Ectodermal cell (in vitro differentiated cells): ENCODE measurements at regions not wholly inside any gene's neighbourhood (a gene's known extent, or its start where the extent isn't known, plus 50 kb on each side); places are given as distances from the start of the nearest gene placed in this dataset.
"Not testable (repeated sequence)": the region's sequence is repeated elsewhere in the genome, so short reads cannot be mapped to it uniquely, and the experiment has no call there.

ENCODE experiments used
- H3K27ac ChIP-seq: 2 replicates; pipeline ENCODE4 v1.7.0; 2013; ENCODE audit warnings: mild to moderate bottlenecking, low read depth, low read length; ENCODE audit not compliant: insufficient read depth, poor library complexity, severe bottlenecking
- H3K27me3 ChIP-seq: 2 replicates; pipeline ENCODE4 v1.7.0; 2013; ENCODE audit warnings: mild to moderate bottlenecking, low read length; ENCODE audit not compliant: insufficient read depth, control insufficient read depth, poor library complexity, severe bottlenecking
- H3K36me3 ChIP-seq: one replicate; pipeline ENCODE4 v1.7.0; 2013; ENCODE audit warnings: low read length; ENCODE audit not compliant: control insufficient read depth, insufficient read depth
- H3K4me1 ChIP-seq: one replicate; pipeline ENCODE4 v1.7.0; 2013; ENCODE audit warnings: low read length; ENCODE audit not compliant: control insufficient read depth, insufficient read depth
- H3K4me3 ChIP-seq: 2 replicates; pipeline ENCODE4 v1.7.0; 2013; ENCODE audit warnings: low read depth, low read length, control low read depth; ENCODE audit not compliant: insufficient read depth
- H3K9me3 ChIP-seq: 2 replicates; pipeline ENCODE4 v1.7.0; 2013; ENCODE audit warnings: mild to moderate bottlenecking, low read length, moderate library complexity; ENCODE audit not compliant: control insufficient read depth
- WGBS, 2 experiments: methylation state at CpG; one replicate each; pipeline ENCODE4 v1.1.7; 2013; ENCODE audit warnings: missing lambda C conversion rate in 2 of 2; 5-methylcytosine and 5-hydroxymethylcytosine counted together

DNA sequence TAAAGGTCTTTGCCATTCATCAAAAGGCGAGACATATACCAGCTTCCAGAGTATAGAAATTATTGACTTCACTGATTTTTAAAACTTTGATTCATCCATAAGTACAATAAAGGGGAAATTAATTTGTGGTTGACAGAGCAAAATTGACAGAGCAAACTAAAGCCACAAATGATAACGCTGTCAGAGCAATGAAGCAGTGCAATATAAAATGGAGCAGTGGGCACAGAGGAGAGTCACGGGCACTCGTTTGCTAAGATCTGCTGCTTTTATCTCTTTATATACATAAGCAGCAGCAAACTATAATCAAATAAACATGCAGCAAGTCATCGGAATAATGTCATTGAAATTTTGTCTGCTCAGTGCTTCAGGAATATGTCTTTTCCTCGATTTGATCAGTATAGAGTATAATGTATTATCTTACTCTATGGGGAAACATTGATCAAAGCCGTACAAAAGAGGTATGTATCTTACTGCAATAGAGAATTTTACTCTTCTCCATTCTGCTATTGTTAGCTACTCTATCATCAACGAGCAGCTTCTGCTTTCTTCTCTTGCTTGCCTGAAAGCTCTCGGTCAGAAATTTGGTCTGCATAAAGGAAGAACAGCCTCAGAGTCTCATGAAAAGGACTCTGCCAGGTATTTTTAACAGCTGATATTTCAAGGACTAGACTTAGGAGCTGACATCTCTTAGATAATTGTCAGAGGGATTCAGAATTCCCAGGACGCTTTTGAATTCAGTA is 546.0 kb upstream of the ARID1B start:
- Histone ChIP-seq H3K4me3 (no peak overlapping the region), H3K27me3 (no peaks in the 10 kb centered on the region), H3K36me3 (no peaks in the 10 kb centered on the region), H3K9me3 (no peaks in the 10 kb centered on the region), H3K4me1 (no peaks in the 10 kb centered on the region), H3K27ac (no peak overlapping the region)
- 90 to 93% methylated on average over 9 of the region's 10 CpGs for WGBS, 2 experiments

DNA sequence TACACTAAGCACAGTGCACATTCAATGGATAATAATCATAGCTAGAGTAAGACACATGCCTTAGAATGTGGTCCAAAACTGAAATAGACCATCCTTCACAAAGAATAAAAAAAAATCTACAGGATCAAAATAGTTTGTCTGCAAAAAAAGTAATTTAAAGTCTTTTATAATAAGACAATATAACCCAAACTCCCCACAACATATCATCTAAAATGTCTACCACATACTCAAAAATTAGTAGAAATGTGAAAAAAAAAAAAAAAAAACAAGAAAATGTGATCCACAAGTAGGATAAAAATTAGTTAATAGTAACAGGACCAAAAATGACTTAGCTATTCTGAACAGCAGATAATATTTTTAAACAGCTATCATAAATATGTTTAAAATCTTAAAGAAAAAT is 557.2 kb upstream of the ARID1B start:
- no peaks in the 10 kb centered on the region for H3K4me1 ChIP-seq
- H3K36me3 ChIP-seq = no peaks in the 10 kb centered on the region
- no peak overlapping the region for H3K4me3 ChIP-seq
- H3K9me3 ChIP-seq = no peaks in the 10 kb centered on the region
- no peaks in the 10 kb centered on the region for H3K27me3 ChIP-seq
- no peak overlapping the region for H3K27ac ChIP-seq

- no peaks in the 10 kb centered on the region for H3K27me3 ChIP-seq
- no peaks in the 10 kb centered on the region for H3K36me3 ChIP-seq
- no peak overlapping the region for H3K27ac ChIP-seq
- no peak overlapping the region for H3K4me3 ChIP-seq
- whole genome bisulfite sequencing, 2 experiments = 67 to 100% methylated on average over 1 to 2 of the region's 3 CpGs
- H3K4me1 ChIP-seq = no peaks in the 10 kb centered on the region
- no peaks in the 10 kb centered on the region for H3K9me3 ChIP-seq
Measured at GRCh38 chr6:156205678-156206077, 571.5 kb upstream of the ARID1B start.

DNA sequence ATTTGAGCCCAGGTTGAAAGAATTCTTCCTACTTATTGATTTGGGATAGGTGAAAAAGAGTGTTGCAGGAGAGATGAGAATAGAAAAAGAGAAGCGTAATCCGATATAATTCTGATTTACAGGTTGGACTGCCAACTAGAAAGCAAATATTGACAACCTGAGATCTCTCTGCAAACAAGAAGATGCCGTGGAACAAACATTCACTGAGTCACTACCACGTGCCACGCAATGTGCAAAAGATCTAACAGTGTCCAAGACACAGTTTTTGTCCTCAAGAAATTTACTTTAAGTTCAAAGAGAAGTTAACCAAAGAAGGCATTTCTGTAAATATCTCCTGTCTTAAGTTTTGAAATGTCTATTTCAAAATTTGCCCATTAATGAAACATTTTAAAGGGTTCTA is 578.0 kb upstream of the ARID1B start:
- H3K27ac ChIP-seq = no peak overlapping the region
- H3K4me3 ChIP-seq = no peak overlapping the region
- WGBS, 2 experiments = 95 to 99% methylated on average over 5 of the region's 5 CpGs
- H3K4me1 ChIP-seq = no peaks in the 10 kb centered on the region
- no peaks in the 10 kb centered on the region for H3K9me3 ChIP-seq
- no peaks in the 10 kb centered on the region for H3K27me3 ChIP-seq
- H3K36me3 ChIP-seq = no peaks in the 10 kb centered on the region

DNA sequence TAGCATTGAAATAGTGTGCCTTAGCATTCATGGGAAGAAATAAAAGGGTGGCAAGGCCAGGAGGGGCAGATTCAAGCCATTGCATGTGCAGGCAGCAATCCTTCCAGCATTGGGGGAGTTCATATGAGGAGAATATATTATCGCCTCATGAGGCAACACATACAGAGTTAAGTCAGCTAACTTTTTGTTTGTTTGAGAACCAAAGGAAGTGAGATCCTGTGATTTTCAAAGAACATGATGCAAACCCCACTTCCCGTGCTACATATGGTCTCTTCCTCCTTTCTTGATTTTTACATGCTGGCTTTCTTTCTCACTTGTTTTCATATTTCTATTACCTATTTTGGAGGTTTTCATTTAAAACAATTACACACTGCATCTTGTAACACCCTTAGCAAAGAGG is 579.7 kb upstream of the ARID1B start:
- Histone ChIP-seq H3K4me1 (no peaks in the 10 kb centered on the region), H3K9me3 (no peaks in the 10 kb centered on the region), H3K36me3 (no peaks in the 10 kb centered on the region), H3K27me3 (no peaks in the 10 kb centered on the region), H3K27ac (no peak overlapping the region), H3K4me3 (no peak overlapping the region)
- 91 to 92% methylated on average over 2 of the region's 2 CpGs for WGBS, 2 experiments

GRCh38 chr6:156194981-156195380 is 582.2 kb upstream of the ARID1B start:
- Histone ChIP-seq H3K27ac (no peak overlapping the region), H3K36me3 (no peaks in the 10 kb centered on the region), H3K4me3 (no peak overlapping the region), H3K27me3 (no peaks in the 10 kb centered on the region), H3K4me1 (no peaks in the 10 kb centered on the region), H3K9me3 (no peaks in the 10 kb centered on the region)
- WGBS, 2 experiments = 86 to 100% methylated on average over 1 to 2 of the region's 2 CpGs

- no peak overlapping the region for H3K27ac ChIP-seq
- WGBS, 2 experiments = 85 to 95% methylated on average over 3 of the region's 4 CpGs
- H3K9me3 ChIP-seq = no peaks in the 10 kb centered on the region
- no peaks in the 10 kb centered on the region for H3K27me3 ChIP-seq
- H3K4me3 ChIP-seq = no peak overlapping the region
- no peaks in the 10 kb centered on the region for H3K36me3 ChIP-seq
- H3K4me1 ChIP-seq = no peaks in the 10 kb centered on the region
Measured at GRCh38 chr6:156193381-156193780, 583.8 kb upstream of the ARID1B start.

DNA sequence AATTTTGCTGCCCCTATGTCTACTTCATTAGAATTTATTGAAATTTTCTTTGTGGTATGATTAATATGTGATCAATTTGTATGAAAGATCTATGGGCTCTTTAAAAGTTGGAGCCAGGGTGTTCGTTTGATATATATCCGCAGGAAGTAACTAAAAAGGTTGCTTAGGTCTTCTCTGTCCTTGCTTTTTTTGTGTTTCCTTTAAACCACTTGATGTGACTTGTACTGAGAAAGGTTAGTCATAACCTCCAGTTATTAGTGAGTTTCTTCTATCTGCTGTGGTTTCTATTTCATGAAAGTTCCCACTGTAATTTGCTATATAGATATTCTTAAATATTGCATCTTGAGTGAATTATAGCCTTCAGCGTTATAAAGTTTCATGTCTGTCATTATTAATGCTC is 585.3 kb upstream of the ARID1B start:
- 95% methylated on average over 3 of the region's 3 CpGs for WGBS, 2 experiments
- Histone ChIP-seq H3K9me3 (no peaks in the 10 kb centered on the region), H3K4me3 (no peak overlapping the region), H3K36me3 (no peaks in the 10 kb centered on the region), H3K27me3 (no peaks in the 10 kb centered on the region), H3K4me1 (no peaks in the 10 kb centered on the region), H3K27ac (no peak overlapping the region)

DNA sequence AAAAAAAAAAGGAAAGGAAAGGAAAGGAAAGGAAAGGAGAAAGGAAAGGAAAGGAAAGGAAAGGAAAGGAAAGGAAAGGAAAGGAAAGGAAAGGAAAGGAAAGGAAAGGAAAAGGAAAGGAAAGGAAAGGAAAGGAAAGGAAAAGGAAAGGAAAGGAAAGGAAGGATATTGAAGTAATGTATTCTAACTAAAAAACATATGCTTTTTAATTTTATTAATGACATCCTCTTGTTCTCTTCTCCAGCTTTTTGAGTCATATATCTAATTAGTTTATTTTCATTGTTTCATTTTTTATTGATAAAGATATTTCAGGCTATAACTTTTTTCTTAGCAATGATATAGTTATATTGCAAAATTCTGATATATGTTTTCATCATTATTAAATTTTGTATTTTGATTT is 585.8 kb upstream of the ARID1B start:
- not testable (repeated sequence) for H3K4me1 ChIP-seq, H3K4me3 ChIP-seq, H3K9me3 ChIP-seq, H3K36me3 ChIP-seq, H3K27ac ChIP-seq, H3K27me3 ChIP-seq

GRCh38 chr6:156190270-156190669 is 586.9 kb upstream of the ARID1B start:
- WGBS, 2 experiments = 86 to 93% methylated on average over 6 of the region's 6 CpGs
- no peak overlapping the region for H3K27ac ChIP-seq
- no peaks in the 10 kb centered on the region for H3K4me1 ChIP-seq
- H3K4me3 ChIP-seq = no peak overlapping the region
- H3K36me3 ChIP-seq = no peaks in the 10 kb centered on the region
- no peaks in the 10 kb centered on the region for H3K27me3 ChIP-seq
- H3K9me3 ChIP-seq = no peaks in the 10 kb centered on the region

DNA sequence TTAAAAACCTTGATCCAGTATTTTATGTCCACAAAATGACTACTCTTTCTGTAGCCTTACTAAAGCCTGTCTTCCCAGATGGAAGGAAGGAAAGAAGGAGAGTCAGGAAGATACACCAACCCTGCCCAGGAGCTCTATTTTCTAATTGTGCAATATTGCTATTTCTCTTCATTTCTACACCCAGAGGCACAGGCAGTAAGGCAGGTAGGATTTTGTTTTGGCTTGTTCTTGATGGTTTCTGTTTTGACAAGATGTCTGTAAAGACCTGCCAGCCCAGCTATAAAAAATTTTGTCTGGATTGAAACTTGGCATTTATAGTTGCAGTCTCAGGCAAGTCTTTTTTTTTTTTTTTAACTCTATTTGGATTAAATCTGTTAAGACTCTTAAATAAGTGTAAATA is 587.5 kb upstream of the ARID1B start:
- Histone ChIP-seq H3K27me3 (no peaks in the 10 kb centered on the region), H3K9me3 (no peaks in the 10 kb centered on the region), H3K27ac (no peak overlapping the region), H3K4me3 (no peak overlapping the region), H3K4me1 (no peaks in the 10 kb centered on the region), H3K36me3 (no peaks in the 10 kb centered on the region)
